SK-N-MC (cell line): ENCODE measurements at regions not wholly inside any gene's neighbourhood (a gene's known extent, or its start where the extent isn't known, plus 50 kb on each side); places are given as distances from the start of the nearest gene placed in this dataset.

Source experiments
- EZH2 ChIP-seq: fragments of 200-600 bp; sonication (generic); IDR thresholded peaks from one replicate; pipeline ENCODE4 v1.6.1; 2017; ENCODE audit warnings: antibody characterized with exemption
- POLR2AphosphoS5 ChIP-seq: IDR thresholded peaks from 2 replicates; pipeline ENCODE4 v1.6.1; 2012; ENCODE audit warnings: mild to moderate bottlenecking, low read depth, low read length, borderline replicate concordance

DNA sequence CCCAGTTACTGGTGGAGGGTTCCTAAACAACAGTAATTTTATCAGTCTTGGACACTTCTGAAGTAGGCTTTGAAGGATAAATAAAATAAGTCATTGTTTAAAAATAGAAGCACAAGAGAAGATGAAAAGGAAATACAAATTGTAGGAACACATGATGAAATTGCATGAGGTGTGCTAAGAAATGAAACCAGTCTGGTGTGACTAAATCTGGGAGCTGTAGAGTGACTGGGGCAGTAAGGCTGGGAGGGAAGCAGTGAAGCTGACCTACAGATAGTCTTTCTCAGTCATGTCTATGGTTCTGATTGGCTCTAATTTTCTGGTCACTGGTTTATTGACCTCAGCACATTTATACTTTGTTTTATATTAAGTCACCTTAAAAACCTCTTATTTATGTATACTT, 139.1 kb downstream of the SLC17A6 start:
- no peak for TF ChIP-seq POLR2AphosphoS5
- no peak for TF ChIP-seq EZH2
